Endodermal cell (in vitro differentiated cells): ENCODE measurements at regions not wholly inside any gene's neighbourhood (a gene's known extent, or its start where the extent isn't known, plus 50 kb on each side); places are given as distances from the start of the nearest gene placed in this dataset.

ENCODE experiments used
- DNase-seq: peaks from one replicate; pipeline ENCODE4 v3.0.0-alpha.2; 2017
- H3K27ac ChIP-seq: 2 replicates; pipeline ENCODE4 v1.5.1; 2013; ENCODE audit warnings: mild to moderate bottlenecking, low read depth, low read length, moderate library complexity
- H3K27me3 ChIP-seq: 2 replicates; pipeline ENCODE4 v1.6.1; 2013; ENCODE audit warnings: mild to moderate bottlenecking, low read length, moderate library complexity; ENCODE audit not compliant: insufficient read depth, control insufficient read depth, poor library complexity, severe bottlenecking
- H3K36me3 ChIP-seq: 2 replicates; pipeline ENCODE4 v1.7.0; 2013; ENCODE audit warnings: mild to moderate bottlenecking, low read length, moderate library complexity; ENCODE audit not compliant: control insufficient read depth, insufficient read depth
- H3K4me1 ChIP-seq: one replicate; pipeline ENCODE4 v1.7.0; 2013; ENCODE audit warnings: low read length; ENCODE audit not compliant: control insufficient read depth, insufficient read depth
- H3K4me3 ChIP-seq: 2 replicates; pipeline ENCODE4 v1.5.1; 2013; ENCODE audit warnings: mild to moderate bottlenecking, low read length, moderate library complexity
- H3K9ac ChIP-seq: 2 replicates; pipeline ENCODE4 v1.6.1; 2013; ENCODE audit warnings: mild to moderate bottlenecking, low read length, moderate library complexity; ENCODE audit not compliant: poor library complexity, severe bottlenecking; ENCODE audit errors: extremely low read depth
- H3K9me3 ChIP-seq: 2 replicates; pipeline ENCODE4 v1.6.1; 2013; ENCODE audit warnings: mild to moderate bottlenecking, low read length, moderate library complexity; ENCODE audit not compliant: control insufficient read depth
- H3K27ac Mint-ChIP-seq: 2 replicates; pipeline ENCODE4 v1.8.0; 2020; ENCODE audit warnings: mixed read lengths
- H3K27me3 Mint-ChIP-seq: 2 replicates; pipeline ENCODE4 v1.8.0; 2021; ENCODE audit warnings: mild to moderate bottlenecking, mixed read lengths; ENCODE audit not compliant: insufficient read depth
- H3K36me3 Mint-ChIP-seq: 2 replicates; pipeline ENCODE4 v1.8.0; 2020; ENCODE audit warnings: low read depth, mixed read lengths
- H3K4me1 Mint-ChIP-seq: 2 replicates; pipeline ENCODE4 v1.8.0; 2020; ENCODE audit warnings: mixed read lengths
- H3K4me3 Mint-ChIP-seq: 2 replicates; pipeline ENCODE4 v1.8.0; 2020; ENCODE audit warnings: mild to moderate bottlenecking, moderate library complexity, mixed read lengths
- H3K9me3 Mint-ChIP-seq: 2 replicates; pipeline ENCODE4 v1.8.0; 2020; ENCODE audit warnings: mild to moderate bottlenecking, mixed read lengths
- CTCF ChIP-seq: fragments of 200-600 bp; sonication (generic); conservative IDR thresholded peaks from 2 replicates; pipeline ENCODE4 v1.5.0; 2021; ENCODE audit warnings: antibody characterized with exemption, mild to moderate bottlenecking
- WGBS, 2 experiments: methylation state at CpG; one replicate each; pipeline versions ENCODE4 v1.1.5 to v1.1.7; 2013; ENCODE audit warnings: missing lambda C conversion rate in 2 of 2, mixed read lengths in 1 of 2; ENCODE audit not compliant: insufficient coverage in 1 of 2, insufficient read length in 1 of 2; 5-methylcytosine and 5-hydroxymethylcytosine counted together

GRCh38 chrX:1140236-1140681 lies 72.2 kb downstream of the CRLF2 start:
- H3K4me1 ChIP-seq: no peaks in the 10 kb centered on the region

GRCh38 chrX:1139185-1139500 lies 73.3 kb downstream of the CRLF2 start:
- no peaks in the 10 kb centered on the region for H3K4me1 ChIP-seq
- no peak overlapping the region for H3K9ac ChIP-seq
- H3K36me3 Mint-ChIP-seq: peaks cover 3% of the 10 kb centered on the region
- H3K27ac Mint-ChIP-seq: no peak overlapping the region
- H3K27ac ChIP-seq: no peak overlapping the region
- no peaks in the 10 kb centered on the region for H3K27me3 Mint-ChIP-seq
- H3K36me3 ChIP-seq: no peaks in the 10 kb centered on the region
- H3K27me3 ChIP-seq: no peaks in the 10 kb centered on the region
- H3K9me3 Mint-ChIP-seq: peaks cover 6% of the 10 kb centered on the region
- no peak for DNase-seq
- TF ChIP-seq CTCF: no peak
- 92 to 99% methylated on average over 10 of the region's 10 CpGs for WGBS, 2 experiments
- H3K4me3 ChIP-seq: no peak overlapping the region
- no peaks in the 10 kb centered on the region for H3K9me3 ChIP-seq
- no peak overlapping the region for H3K4me3 Mint-ChIP-seq
- H3K4me1 Mint-ChIP-seq: peaks cover 11% of the 10 kb centered on the region

More at GRCh38 chrX:1140236-1140681, 72.2 kb downstream of the CRLF2 start:
- peak overlapping the region; percentile 48 for H3K27ac Mint-ChIP-seq
- peak; percentile 78 for DNase-seq
- H3K27me3 ChIP-seq: no peaks in the 10 kb centered on the region
- no peak overlapping the region for H3K4me3 Mint-ChIP-seq
- no peak overlapping the region for H3K27ac ChIP-seq
- no peaks in the 10 kb centered on the region for H3K9me3 ChIP-seq
- peaks cover 6% of the 10 kb centered on the region for H3K9me3 Mint-ChIP-seq
- H3K27me3 Mint-ChIP-seq: no peaks in the 10 kb centered on the region
- H3K9ac ChIP-seq: no peak overlapping the region
- peaks cover 14% of the 10 kb centered on the region for H3K4me1 Mint-ChIP-seq
- no peaks in the 10 kb centered on the region for H3K36me3 ChIP-seq
- peaks cover 3% of the 10 kb centered on the region for H3K36me3 Mint-ChIP-seq
- WGBS, 2 experiments: 42 to 49% methylated on average over 13 to 16 of the region's 16 CpGs
- no peak for TF ChIP-seq CTCF
- H3K4me3 ChIP-seq: no peak overlapping the region

- WGBS, 2 experiments: 81 to 83% methylated on average over 19 to 22 of the region's 22 CpGs
- Mint-ChIP-seq H3K4me1 (peaks cover 11% of the 10 kb centered on the region), H3K27ac (no peak overlapping the region), H3K9me3 (peaks cover 6% of the 10 kb centered on the region), H3K27me3 (no peaks in the 10 kb centered on the region), H3K36me3 (peaks cover 3% of the 10 kb centered on the region), H3K4me3 (no peak overlapping the region)
- H3K4me3 ChIP-seq: no peak overlapping the region
- TF ChIP-seq CTCF: no peak
- no peak overlapping the region for H3K27ac ChIP-seq
- no peaks in the 10 kb centered on the region for H3K27me3 ChIP-seq
- H3K9ac ChIP-seq: no peak overlapping the region
- no peaks in the 10 kb centered on the region for H3K36me3 ChIP-seq
- H3K4me1 ChIP-seq: no peaks in the 10 kb centered on the region
- peak; percentile 41 for DNase-seq
- no peaks in the 10 kb centered on the region for H3K9me3 ChIP-seq
These were observed 73.8 kb downstream of the CRLF2 start for GRCh38 chrX:1138476-1139184.
